Suprapubic skin (tissue), 4 donors: ENCODE measurements at regions not wholly inside any gene's neighbourhood (a gene's known extent, or its start where the extent isn't known, plus 50 kb on each side); places are given as distances from the start of the nearest gene placed in this dataset.

Source experiments
- DNase-seq, 2 donors: peaks; one replicate each; pipeline ENCODE4 v3.0.0-alpha.2; 2019; ENCODE audit warnings: low spot score in 2 of 2
- H3K27ac ChIP-seq: fragments of 200-600 bp; sonication (generic); one replicate; pipeline ENCODE4 v1.5.1; 2019
- H3K27me3 ChIP-seq: fragments of 200-600 bp; sonication (generic); one replicate; pipeline ENCODE4 v1.5.1; 2019
- H3K36me3 ChIP-seq: fragments of 200-600 bp; sonication (generic); one replicate; pipeline ENCODE4 v1.5.1; 2019
- H3K4me1 ChIP-seq: fragments of 200-600 bp; sonication (generic); one replicate; pipeline ENCODE4 v1.5.1; 2019
- H3K4me3 ChIP-seq: fragments of 200-600 bp; sonication (generic); one replicate; pipeline ENCODE4 v1.5.1; 2019; ENCODE audit warnings: mild to moderate bottlenecking
- H3K9me3 ChIP-seq: fragments of 200-600 bp; sonication (generic); one replicate; pipeline ENCODE4 v1.5.1; 2019
- EP300 ChIP-seq: sonication (generic); formaldehyde crosslinking; IDR thresholded peaks from one replicate; pipeline ENCODE4 v1.6.1; 2017; ENCODE audit warnings: antibody characterized with exemption
- POLR2A ChIP-seq, 2 donors: fragments of 450-650 bp; IDR thresholded peaks; one replicate each; pipeline ENCODE4 v1.6.1; 2017; ENCODE audit warnings: antibody characterized with exemption in 2 of 2, mild to moderate bottlenecking in 2 of 2, moderate library complexity in 2 of 2
- POLR2AphosphoS5 ChIP-seq, 3 donors: sonication (generic); formaldehyde crosslinking; IDR thresholded peaks; one replicate each; pipeline ENCODE4 v1.6.1; 2017; ENCODE audit warnings: antibody characterized with exemption in 3 of 3
- WGBS: methylation state at CpG from one replicate; pipeline ENCODE4 v1.1.5; 2018; 5-methylcytosine and 5-hydroxymethylcytosine counted together
- TF ChIP-seq, protein P1 (sequence below), 2 donors: fragments of 200-600 bp in 1 of 2; fragments of 450-650 bp in 1 of 2; sonication (generic) in 1 of 2; IDR thresholded peaks; one replicate each; pipeline ENCODE4 v1.5.1; 2016 to 2019; ENCODE audit warnings: antibody characterized with exemption in 2 of 2, mild to moderate bottlenecking in 1 of 2, moderate library complexity in 1 of 2

DNA sequence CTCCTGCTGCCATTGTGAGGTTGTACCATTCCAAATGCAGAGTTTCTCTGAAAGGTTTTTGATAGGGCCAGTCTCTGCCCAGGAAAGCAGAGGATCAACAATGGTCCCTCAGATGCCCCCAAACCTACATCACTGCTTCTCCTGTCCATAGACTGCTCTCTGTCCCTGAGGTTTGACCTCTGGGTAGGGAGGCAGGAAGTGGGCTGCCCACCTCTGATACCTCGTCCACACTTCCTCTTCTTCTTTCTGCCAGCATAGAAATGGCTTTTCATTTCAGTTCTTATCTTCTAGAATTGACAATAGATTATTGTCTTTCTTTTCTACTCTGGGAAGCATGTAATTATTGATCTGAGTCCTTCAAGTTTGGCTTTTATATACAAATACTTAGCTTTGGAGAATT lies 170.6 kb downstream of the TRMT11 start:
- TF ChIP-seq EP300 (no peak), POLR2AphosphoS5 (IDR thresholded peaks at IDR 0.05) (no peak), POLR2A (IDR thresholded peaks at IDR 0.05) (no peak)
- TF ChIP-seq, protein P1, sequence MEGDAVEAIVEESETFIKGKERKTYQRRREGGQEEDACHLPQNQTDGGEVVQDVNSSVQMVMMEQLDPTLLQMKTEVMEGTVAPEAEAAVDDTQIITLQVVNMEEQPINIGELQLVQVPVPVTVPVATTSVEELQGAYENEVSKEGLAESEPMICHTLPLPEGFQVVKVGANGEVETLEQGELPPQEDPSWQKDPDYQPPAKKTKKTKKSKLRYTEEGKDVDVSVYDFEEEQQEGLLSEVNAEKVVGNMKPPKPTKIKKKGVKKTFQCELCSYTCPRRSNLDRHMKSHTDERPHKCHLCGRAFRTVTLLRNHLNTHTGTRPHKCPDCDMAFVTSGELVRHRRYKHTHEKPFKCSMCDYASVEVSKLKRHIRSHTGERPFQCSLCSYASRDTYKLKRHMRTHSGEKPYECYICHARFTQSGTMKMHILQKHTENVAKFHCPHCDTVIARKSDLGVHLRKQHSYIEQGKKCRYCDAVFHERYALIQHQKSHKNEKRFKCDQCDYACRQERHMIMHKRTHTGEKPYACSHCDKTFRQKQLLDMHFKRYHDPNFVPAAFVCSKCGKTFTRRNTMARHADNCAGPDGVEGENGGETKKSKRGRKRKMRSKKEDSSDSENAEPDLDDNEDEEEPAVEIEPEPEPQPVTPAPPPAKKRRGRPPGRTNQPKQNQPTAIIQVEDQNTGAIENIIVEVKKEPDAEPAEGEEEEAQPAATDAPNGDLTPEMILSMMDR (IDR thresholded peaks at IDR 0.05) = no peak
- H3K27me3 ChIP-seq = no peaks in the 10 kb centered on the region
- DNase-seq = no peak

GRCh38 chr6:126167726-126168125 lies 172.2 kb upstream of the CENPW start:
- no peak overlapping the region for H3K27ac ChIP-seq
- H3K4me3 ChIP-seq = no peak overlapping the region
- no peak for DNase-seq
- TF ChIP-seq EP300 (no peak), POLR2A (IDR thresholded peaks at IDR 0.05) (no peak), POLR2AphosphoS5 (IDR thresholded peaks at IDR 0.05) (no peak)
- TF ChIP-seq, protein P1 (IDR thresholded peaks at IDR 0.05) = no peak
- H3K27me3 ChIP-seq = no peaks in the 10 kb centered on the region
- peaks cover 8% of the 10 kb centered on the region for H3K9me3 ChIP-seq
- H3K36me3 ChIP-seq = no peaks in the 10 kb centered on the region
- peaks cover 3% of the 10 kb centered on the region for H3K4me1 ChIP-seq
- WGBS = 83% methylated on average over 2 of the region's 2 CpGs

More for the DNA sequence above, 170.6 kb downstream of the TRMT11 start:
- no peak overlapping the region for H3K27ac ChIP-seq
- no peaks in the 10 kb centered on the region for H3K4me1 ChIP-seq
- no peak overlapping the region for H3K4me3 ChIP-seq
- H3K9me3 ChIP-seq = no peaks in the 10 kb centered on the region
- 65% methylated on average over 1 of the region's 1 CpG for WGBS
- no peaks in the 10 kb centered on the region for H3K36me3 ChIP-seq

DNA sequence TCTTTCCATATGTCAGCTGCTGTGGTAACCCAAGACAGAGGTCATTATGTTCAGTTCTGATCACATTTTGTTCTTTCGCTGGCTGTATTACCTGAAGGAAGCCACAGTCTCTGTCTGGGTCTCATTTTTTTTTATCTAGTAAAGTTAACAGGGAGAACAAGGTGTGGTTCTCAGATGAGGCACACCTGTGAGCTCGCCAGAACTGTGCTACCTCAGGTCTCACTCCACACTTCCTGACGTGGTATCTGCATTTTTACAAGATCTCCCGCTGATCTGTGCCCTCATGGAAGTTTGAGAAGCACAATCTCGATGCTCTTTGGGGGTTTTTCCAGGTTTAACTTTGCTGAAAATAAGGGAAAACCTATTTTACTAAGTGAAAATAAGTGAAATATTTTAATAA lies 169.5 kb upstream of the CENPW start:
- no peaks in the 10 kb centered on the region for H3K36me3 ChIP-seq
- H3K4me1 ChIP-seq = peaks cover 3% of the 10 kb centered on the region
- H3K4me3 ChIP-seq = no peak overlapping the region
- DNase-seq = no peak
- no peak overlapping the region for H3K27ac ChIP-seq
- no peaks in the 10 kb centered on the region for H3K27me3 ChIP-seq
- no peaks in the 10 kb centered on the region for H3K9me3 ChIP-seq
- TF ChIP-seq EP300 (no peak), POLR2AphosphoS5 (IDR thresholded peaks at IDR 0.05) (no peak), POLR2A (IDR thresholded peaks at IDR 0.05) (no peak)
- TF ChIP-seq, protein P1 (IDR thresholded peaks at IDR 0.05) = no peak
- WGBS = 70% methylated on average over 5 of the region's 5 CpGs

GRCh38 chr6:126170978-126171382 lies 168.9 kb upstream of the CENPW start:
- WGBS = 43% methylated on average over 5 of the region's 5 CpGs
- no peaks in the 10 kb centered on the region for H3K36me3 ChIP-seq
- no peaks in the 10 kb centered on the region for H3K9me3 ChIP-seq
- H3K4me1 ChIP-seq = peaks cover 3% of the 10 kb centered on the region
- H3K27ac ChIP-seq = no peak overlapping the region
- no peaks in the 10 kb centered on the region for H3K27me3 ChIP-seq
- TF ChIP-seq, protein P1 (IDR thresholded peaks at IDR 0.05) = peak in 1 of 2 donors; percentile 27
- no peak for TF ChIP-seq EP300
- no peak overlapping the region for H3K4me3 ChIP-seq
- no peak for DNase-seq

DNA sequence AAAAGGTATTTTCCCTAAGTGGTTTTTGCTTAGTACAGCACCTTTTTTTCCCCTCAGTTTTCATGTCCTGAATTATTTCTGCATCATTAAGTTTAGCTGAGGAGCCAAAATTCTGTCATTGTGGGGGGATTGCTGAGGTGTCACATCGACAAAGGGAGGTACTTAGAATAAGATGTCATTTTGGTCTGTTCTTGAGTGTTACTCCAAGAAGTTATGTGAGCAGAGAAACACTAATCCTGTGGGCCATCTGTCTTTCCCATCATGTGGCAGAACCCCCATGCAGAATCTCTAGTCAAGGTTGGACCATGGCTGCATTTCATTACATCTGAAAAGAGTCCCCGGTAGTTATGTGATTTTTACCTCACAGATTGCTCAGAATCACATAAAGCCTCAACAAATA lies 167.8 kb upstream of the CENPW start:
- H3K4me3 ChIP-seq = no peak overlapping the region

More for the DNA sequence above, 167.8 kb upstream of the CENPW start:
- WGBS = 91% methylated on average over 2 of the region's 2 CpGs
- TF ChIP-seq POLR2AphosphoS5 (IDR thresholded peaks at IDR 0.05) (no peak), POLR2A (IDR thresholded peaks at IDR 0.05) (no peak), EP300 (no peak)
- TF ChIP-seq, protein P1 (IDR thresholded peaks at IDR 0.05) = no peak
- Histone ChIP-seq H3K27me3 (no peaks in the 10 kb centered on the region), H3K4me1 (peaks cover 3% of the 10 kb centered on the region), H3K9me3 (no peaks in the 10 kb centered on the region), H3K36me3 (no peaks in the 10 kb centered on the region), H3K27ac (no peak overlapping the region)
- DNase-seq = no peak
